Effector memory CD4-positive, alpha-beta T cell (primary cell): ENCODE measurements at regions not wholly inside any gene's neighbourhood (a gene's known extent, or its start where the extent isn't known, plus 50 kb on each side); places are given as distances from the start of the nearest gene placed in this dataset.
"Not testable (repeated sequence)": the region's sequence is repeated elsewhere in the genome, so short reads cannot be mapped to it uniquely, and the experiment has no call there.

ENCODE experiments used
- DNase-seq, 3 donors: peaks; one replicate each; pipeline ENCODE4 v3.0.0-alpha.2; 2020
- H3K27ac ChIP-seq: 2 replicates; pipeline ENCODE4 v1.7.0; 2013; ENCODE audit warnings: mild to moderate bottlenecking, low read length, moderate library complexity; ENCODE audit not compliant: insufficient read depth, poor library complexity, severe bottlenecking
- H3K27me3 ChIP-seq: replicated peaks from 2 replicates; pipeline ENCODE4 v1.7.0; 2013; ENCODE audit warnings: mild to moderate bottlenecking, low read length; ENCODE audit not compliant: insufficient read depth, control insufficient read depth, poor library complexity, severe bottlenecking
- H3K36me3 ChIP-seq: 2 replicates; pipeline ENCODE4 v1.7.0; 2013; ENCODE audit warnings: mild to moderate bottlenecking, low read length, moderate library complexity; ENCODE audit not compliant: control insufficient read depth, insufficient read depth
- H3K4me1 ChIP-seq: 2 replicates; pipeline ENCODE4 v1.7.0; 2013; ENCODE audit warnings: low read length, mild to moderate bottlenecking; ENCODE audit not compliant: control insufficient read depth, insufficient read depth, poor library complexity, severe bottlenecking
- H3K4me3 ChIP-seq: 2 replicates; pipeline ENCODE4 v1.7.0; 2013; ENCODE audit warnings: low read length, low read depth, mild to moderate bottlenecking; ENCODE audit not compliant: insufficient read depth, poor library complexity, severe bottlenecking
- H3K9me3 ChIP-seq: 2 replicates; pipeline ENCODE4 v1.7.0; 2013; ENCODE audit warnings: mild to moderate bottlenecking, low read length, moderate library complexity; ENCODE audit not compliant: control insufficient read depth

DNA sequence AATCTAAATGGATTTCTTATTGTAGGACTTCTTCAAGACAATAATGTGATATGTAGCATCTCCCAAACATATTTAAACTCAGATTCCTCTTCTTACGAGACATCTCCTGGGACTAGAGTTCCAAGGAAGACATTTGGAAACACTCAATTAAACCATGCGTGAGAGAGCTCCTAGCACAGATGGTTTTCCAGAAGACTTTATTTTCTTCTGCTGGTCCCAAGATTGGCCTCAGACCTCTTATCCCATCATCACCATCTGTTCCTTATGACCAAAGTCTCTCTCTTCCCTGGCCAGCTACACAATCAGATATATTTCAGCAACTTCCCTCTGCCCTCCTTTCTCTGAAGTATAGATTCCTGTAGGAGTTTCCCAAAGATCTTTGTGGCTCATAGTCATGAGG lies 93.2 kb upstream of the JARID2 start:
- Histone ChIP-seq H3K27ac (no peak overlapping the region), H3K4me1 (no peaks in the 10 kb centered on the region), H3K27me3 (no peaks in the 10 kb centered on the region), H3K9me3 (no peaks in the 10 kb centered on the region), H3K4me3 (no peak overlapping the region), H3K36me3 (no peaks in the 10 kb centered on the region)
- no peak for DNase-seq

DNA sequence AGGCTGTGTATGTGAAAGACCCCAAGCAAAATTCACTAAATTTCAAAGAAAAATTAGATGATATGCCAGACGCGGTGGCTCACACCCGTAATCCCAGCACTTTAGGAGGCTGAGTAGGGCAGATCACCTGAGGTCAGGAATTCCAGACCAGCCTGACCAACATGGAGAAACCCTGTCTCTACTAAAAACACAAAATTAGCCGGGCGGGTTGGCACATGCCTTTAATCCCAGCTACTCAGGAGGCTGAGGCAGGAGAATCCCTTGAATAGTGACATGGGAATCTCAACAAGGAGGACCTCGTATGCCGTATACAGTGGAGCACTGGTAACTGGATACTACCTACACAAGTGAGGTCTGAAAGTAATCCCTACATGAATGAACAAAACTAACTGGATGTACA lies 92.7 kb upstream of the JARID2 start:
- Histone ChIP-seq H3K27me3 (no peaks in the 10 kb centered on the region), H3K9me3 (no peaks in the 10 kb centered on the region), H3K4me3 (no peak overlapping the region), H3K4me1 (no peaks in the 10 kb centered on the region), H3K27ac (no peak overlapping the region), H3K36me3 (no peaks in the 10 kb centered on the region)
- DNase-seq = no peak

DNA sequence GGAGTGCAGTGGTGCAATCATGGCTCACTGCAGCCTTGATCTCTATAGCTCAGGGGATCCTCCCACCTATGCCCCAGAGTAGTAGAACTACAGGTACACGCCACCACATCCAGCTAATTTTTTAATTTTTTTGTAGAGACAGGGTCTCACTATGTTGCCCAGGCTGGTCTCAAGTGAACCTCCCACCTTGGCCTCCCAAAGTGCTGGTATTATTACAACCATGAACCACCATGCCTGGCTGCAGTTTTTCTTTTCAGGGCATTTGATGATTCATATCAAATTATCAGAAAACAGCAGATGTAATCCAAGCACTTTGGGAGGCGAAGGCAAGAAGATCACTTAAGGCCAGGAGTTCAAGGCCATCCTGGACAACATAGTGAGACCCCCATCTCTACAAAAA lies 88.4 kb upstream of the JARID2 start:
- no peaks in the 10 kb centered on the region for H3K9me3 ChIP-seq
- no peaks in the 10 kb centered on the region for H3K36me3 ChIP-seq
- no peak for DNase-seq
- H3K27me3 ChIP-seq = no peaks in the 10 kb centered on the region
- no peak overlapping the region for H3K4me3 ChIP-seq
- no peaks in the 10 kb centered on the region for H3K4me1 ChIP-seq
- H3K27ac ChIP-seq = no peak overlapping the region

DNA sequence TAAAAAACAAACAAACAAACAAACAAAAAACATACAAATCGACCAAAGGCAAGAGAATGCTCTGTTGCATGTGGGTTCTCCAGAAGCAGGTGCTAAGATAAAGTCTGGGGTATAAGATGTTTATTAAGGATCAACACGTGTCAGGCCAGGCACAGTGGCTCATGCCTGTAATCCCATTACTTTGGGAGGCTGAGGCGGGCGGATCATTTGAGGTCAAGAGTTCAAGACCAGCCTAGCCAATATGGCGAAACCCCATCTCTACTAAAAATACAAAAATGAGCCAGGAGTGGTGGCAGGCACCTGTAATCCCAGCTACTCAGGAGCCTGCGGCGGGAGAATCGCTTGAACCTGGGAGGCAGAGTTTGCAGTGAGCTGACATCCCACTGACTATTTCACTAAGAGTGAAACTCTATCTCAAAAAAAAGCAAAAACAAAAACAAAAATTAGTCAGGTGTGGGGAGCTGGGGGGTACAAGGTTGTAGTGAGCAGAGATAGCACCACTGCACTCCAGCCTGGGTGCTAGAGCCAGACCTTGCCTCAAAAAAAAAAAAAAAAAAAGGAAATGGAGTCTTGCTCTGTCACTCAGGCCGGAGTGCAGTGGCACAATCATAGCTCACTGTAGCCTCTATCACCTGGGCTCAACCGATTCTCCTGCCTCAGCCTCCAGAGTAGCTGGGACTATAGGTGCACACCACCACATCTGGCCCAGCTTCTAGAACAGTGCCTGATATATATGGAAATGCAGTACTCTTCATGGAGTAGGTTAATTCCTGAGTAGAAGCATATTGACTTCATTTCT lies 86.8 kb upstream of the JARID2 start:
- H3K36me3 ChIP-seq = no peaks in the 10 kb centered on the region
- no peaks in the 10 kb centered on the region for H3K9me3 ChIP-seq
- H3K4me1 ChIP-seq = no peaks in the 10 kb centered on the region
- no peak for DNase-seq
- H3K27me3 ChIP-seq = no peaks in the 10 kb centered on the region
- no peak overlapping the region for H3K4me3 ChIP-seq
- H3K27ac ChIP-seq = no peak overlapping the region

DNA sequence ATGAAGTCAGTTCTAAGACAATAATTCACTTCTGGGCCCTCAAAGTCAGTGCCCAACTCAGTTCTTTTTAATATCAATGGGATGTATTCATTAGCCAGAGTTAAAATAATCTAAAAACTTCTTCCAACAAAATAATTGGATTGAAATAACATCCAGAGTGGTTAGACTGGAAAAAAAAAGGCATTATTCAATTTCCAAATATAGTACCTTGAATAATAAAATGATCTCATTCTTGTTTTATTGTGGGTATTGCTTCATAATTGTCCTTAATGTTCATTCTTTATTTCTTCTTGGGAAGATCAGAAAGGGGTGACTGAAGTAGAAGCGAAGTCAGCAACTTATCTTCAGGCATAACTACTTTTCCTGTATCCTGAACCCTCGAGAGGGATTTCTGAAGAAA lies 85.1 kb upstream of the JARID2 start:
- H3K4me3 ChIP-seq = no peak overlapping the region
- DNase-seq = no peak
- no peaks in the 10 kb centered on the region for H3K9me3 ChIP-seq
- H3K4me1 ChIP-seq = no peaks in the 10 kb centered on the region
- H3K27ac ChIP-seq = no peak overlapping the region
- no peaks in the 10 kb centered on the region for H3K36me3 ChIP-seq
- H3K27me3 ChIP-seq = no peaks in the 10 kb centered on the region

DNA sequence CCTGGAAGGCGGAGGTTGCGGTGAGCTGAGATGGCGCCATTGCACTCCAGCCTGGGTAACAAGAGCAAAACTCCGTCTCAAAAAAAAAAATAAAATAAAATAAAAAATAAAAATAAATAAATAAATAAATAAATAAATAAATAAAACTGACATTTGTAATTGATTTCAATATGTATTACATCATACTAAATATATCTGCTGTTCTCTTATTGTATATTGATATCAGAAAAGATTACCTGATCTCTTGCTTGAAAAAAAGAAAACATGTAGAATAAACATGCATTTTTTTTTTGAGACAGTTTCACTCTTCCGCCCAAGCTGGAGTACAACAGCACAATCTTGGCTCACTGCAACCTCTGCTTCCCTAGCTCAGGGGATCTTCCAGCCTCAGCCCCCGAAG lies 81.0 kb upstream of the JARID2 start:
- not testable (repeated sequence) for H3K9me3 ChIP-seq, DNase-seq, H3K4me3 ChIP-seq, H3K36me3 ChIP-seq, H3K27me3 ChIP-seq, H3K4me1 ChIP-seq, H3K27ac ChIP-seq

DNA sequence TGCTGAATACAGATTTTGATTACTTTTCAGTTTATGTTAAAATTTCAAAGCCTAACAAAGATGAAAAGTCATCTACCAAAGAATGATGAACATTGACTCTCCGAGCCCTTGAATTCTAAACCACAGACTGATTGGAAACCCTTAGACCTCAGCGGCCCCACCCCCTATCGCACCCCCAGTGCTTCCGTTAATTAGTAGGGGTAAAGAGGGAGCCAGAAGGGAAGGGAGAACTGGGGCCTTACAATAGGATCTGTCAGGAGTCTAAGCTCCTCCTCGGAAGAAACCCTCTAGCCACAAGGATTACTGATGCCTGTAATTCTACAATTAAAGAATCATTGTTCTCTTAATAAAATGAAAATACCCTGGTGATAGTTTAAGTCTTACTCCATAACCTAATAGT lies 79.7 kb upstream of the JARID2 start:
- no peak for DNase-seq
- Histone ChIP-seq H3K9me3 (no peaks in the 10 kb centered on the region), H3K4me3 (no peak overlapping the region), H3K27ac (no peak overlapping the region), H3K36me3 (no peaks in the 10 kb centered on the region), H3K27me3 (no peaks in the 10 kb centered on the region), H3K4me1 (no peaks in the 10 kb centered on the region)

DNA sequence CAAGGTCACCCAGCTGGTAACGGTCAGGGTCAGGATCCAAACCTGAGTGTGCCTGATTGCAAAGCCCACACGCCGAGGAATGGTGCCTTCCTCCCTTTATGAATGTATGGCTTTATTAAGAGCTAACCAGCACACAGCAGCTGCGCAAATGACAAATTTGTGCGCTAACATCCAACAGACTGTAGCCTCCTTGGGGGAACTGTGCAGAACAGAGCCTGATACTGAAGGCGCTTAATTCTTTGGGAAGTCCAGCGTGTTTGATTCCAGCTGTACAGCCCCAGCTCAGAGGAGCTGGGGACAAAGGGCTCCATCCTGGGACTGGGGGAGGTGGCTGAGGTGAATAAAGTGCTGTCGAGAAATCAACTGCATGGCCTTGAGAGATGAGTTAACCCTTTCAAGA lies 75.7 kb upstream of the JARID2 start:
- Histone ChIP-seq H3K27me3 (no peaks in the 10 kb centered on the region), H3K9me3 (no peaks in the 10 kb centered on the region), H3K36me3 (no peaks in the 10 kb centered on the region), H3K4me3 (no peak overlapping the region), H3K4me1 (no peaks in the 10 kb centered on the region), H3K27ac (no peak overlapping the region)
- DNase-seq = no peak

DNA sequence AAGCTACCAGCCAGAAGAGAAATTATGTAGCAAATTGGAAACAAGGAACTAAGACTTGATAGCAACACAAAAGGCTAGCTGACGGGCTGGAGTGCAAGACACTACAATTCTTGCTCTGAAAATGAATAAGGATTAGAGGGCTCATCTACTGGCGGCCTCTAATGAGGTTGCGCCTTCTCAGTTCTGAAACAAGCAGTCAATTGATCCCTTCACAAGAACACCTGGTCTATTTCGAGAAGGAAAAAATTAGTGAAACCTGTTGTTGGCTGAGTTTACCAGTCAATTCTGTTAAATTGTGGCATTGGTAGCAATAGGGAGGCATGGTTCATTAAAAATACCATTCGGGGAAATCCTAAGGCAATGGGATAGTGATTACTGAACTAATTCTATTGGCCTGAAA lies 74.8 kb upstream of the JARID2 start:
- no peak overlapping the region for H3K27ac ChIP-seq
- no peak overlapping the region for H3K4me3 ChIP-seq
- H3K9me3 ChIP-seq = no peaks in the 10 kb centered on the region
- no peaks in the 10 kb centered on the region for H3K36me3 ChIP-seq
- no peaks in the 10 kb centered on the region for H3K27me3 ChIP-seq
- no peak for DNase-seq
- H3K4me1 ChIP-seq = no peaks in the 10 kb centered on the region

DNA sequence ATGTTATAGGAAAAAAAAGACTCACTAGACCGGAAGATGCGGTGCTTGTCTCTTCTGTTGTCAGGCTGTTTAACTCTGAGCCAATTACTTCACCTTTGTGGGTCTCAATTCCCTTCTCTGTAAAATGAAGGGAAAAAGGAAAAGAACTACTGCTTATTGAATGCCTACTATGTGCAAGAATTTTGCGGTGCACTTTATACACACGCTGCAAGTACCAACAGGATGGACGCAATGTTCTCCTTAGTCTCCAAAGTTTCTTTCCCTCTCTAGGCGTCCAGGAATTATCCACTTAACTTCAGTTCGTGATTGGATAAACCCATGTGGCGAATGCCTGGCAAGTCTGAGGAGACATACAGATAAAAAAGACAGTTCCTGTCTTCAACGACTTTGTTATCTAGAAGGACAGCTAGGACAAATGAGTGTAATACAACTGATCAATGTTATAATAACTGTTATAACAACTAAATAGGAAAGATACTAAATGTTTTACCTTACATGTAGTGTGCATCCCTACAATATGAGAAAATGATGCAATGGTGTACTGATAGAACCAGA lies 69.0 kb upstream of the JARID2 start:
- H3K27ac ChIP-seq = no peak overlapping the region
- DNase-seq = no peak
- H3K27me3 ChIP-seq = no peaks in the 10 kb centered on the region
- no peak overlapping the region for H3K4me3 ChIP-seq
- no peaks in the 10 kb centered on the region for H3K9me3 ChIP-seq
- no peaks in the 10 kb centered on the region for H3K4me1 ChIP-seq
- no peaks in the 10 kb centered on the region for H3K36me3 ChIP-seq
